GM12872 (cell line): ENCODE measurements at regions not wholly inside any gene's neighbourhood (a gene's known extent, or its start where the extent isn't known, plus 50 kb on each side); places are given as distances from the start of the nearest gene placed in this dataset.

Experiments used
- CTCF ChIP-seq: IDR thresholded peaks from 3 replicates; pipeline ENCODE4 v1.5.1; 2011; ENCODE audit warnings: low read depth, mild to moderate bottlenecking, low read length, moderate library complexity; ENCODE audit not compliant: insufficient read depth

- no peak for TF ChIP-seq CTCF
Measured at GRCh38 chr4:58602731-58603359, 1492.7 kb upstream of the IGFBP7 start.

GRCh38 chr4:58602022-58602421, 1491.8 kb upstream of the IGFBP7 start:
- no peak for TF ChIP-seq CTCF

- no peak for TF ChIP-seq CTCF
Measured at GRCh38 chr4:58600290-58600689, 1490.1 kb upstream of the IGFBP7 start.

DNA sequence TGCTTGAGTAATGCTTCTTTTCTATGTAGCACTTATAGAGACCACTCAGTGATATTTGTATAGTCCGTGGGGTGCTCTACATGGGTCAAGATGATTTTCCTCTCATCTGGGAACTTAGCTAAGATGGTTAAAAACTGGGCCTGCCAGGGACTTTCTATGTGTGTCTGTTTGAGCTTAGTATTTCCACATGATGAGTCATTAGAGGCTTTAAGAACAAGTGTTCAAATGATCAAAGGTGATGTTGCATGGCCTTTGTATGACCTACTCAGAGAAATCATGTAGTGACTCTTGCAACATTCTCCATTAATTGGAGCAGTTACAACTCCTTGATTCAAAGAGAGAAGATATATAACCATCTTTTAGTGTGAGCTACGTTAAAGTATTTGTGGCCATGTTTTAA, 1480.5 kb upstream of the IGFBP7 start:
- no peak for TF ChIP-seq CTCF

GRCh38 chr4:58587856-58588255, 1477.7 kb upstream of the IGFBP7 start:
- TF ChIP-seq CTCF, result no peak

DNA sequence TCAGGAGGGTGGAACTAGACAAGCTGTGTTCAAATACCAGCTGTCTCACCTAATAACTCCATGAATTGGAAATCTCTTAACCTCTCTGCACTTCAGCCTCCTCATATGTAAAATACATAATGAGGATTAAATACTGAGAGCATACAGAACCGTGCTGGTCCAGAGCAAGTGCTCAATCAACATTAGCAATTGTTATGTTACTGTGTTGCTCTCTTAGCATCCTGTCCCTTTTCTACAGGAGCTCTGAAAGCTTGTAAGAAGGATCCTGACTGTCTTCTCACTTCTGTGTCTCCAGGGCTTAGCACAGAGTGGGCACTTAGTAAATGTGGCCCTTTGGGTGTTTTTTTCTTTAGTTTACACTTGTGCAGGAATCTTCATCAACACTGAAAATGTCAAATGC, 1456.1 kb upstream of the IGFBP7 start:
- no peak for TF ChIP-seq CTCF

GRCh38 chr4:58564695-58565475, 1454.7 kb upstream of the IGFBP7 start:
- no peak for TF ChIP-seq CTCF
